Muscle of arm (tissue), 1 donor: ENCODE measurements at regions not wholly inside any gene's neighbourhood (a gene's known extent, or its start where the extent isn't known, plus 50 kb on each side); places are given as distances from the start of the nearest gene placed in this dataset.
A peak's percentile ranks its signal among the peaks of the same experiment; 100 is the strongest.
"Not testable (repeated sequence)": the region's sequence is repeated elsewhere in the genome, so short reads cannot be mapped to it uniquely, and the experiment has no call there.

Source experiments
- DNase-seq: peaks from one replicate; pipeline ENCODE4 v3.0.0-alpha.2; 2013

- no peak for DNase-seq
These were observed 261.9 kb downstream of the CBLL2 start for GRCh38 chrX:22534643-22535042.

GRCh38 chrX:22536746-22537304, 264.1 kb downstream of the CBLL2 start:
- no peak for DNase-seq

DNA sequence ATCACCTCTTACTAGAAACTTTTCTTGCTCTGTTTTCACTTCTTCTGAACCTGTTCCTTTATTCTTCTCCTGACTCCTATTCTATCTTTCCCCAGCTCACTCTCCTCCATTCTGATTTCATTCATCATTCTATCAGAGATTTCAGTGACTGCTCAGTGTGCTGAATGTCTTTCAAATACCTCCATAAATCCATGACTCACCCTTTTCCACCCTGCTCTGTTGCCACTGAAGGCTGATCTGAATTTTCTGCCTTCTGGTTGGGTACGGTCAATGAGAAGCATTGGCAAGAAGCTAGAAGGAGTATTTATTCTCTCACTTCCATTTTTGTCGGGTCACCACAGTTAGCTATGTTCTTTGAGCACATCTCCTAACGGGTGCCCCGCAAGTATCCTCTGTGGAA, 265.9 kb downstream of the CBLL2 start:
- no peak for DNase-seq

DNA sequence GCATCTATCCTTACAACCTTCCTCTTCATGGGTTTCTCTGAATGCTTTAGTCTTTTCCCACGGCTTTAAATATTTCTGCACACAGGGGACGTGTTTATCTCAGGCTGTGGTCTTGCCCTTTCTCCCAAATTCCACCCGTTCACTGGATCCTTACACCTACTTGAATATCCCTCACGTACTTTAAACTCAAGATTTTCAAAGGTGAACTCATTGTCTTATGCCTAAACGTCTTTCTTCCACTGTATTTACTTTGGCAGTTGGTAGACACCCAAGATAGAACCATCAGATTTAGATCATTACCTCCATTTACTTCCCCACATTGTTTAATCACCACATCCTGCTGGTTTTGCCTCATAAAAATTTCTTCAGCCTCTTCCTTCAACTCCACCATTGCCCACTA, 269.2 kb downstream of the CBLL2 start:
- DNase-seq, result no peak

DNA sequence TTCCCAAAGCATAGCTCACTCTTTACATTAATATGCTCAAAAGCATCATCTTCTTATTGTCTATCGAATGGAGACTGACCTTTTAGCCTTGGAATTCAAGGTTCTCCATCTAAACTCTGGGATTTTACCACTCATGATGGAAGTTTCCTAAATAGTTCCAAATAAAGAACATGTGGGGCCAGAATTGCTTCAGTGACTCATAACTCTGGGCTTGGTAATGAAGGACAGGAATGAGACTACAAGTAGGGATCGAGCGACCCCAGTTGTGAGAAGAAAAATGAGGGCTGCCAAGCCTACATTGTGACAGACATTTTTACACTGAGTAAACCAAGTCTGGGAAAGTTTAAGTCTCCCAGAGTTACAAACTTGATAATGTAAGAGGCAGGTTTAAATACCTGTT, 269.9 kb downstream of the CBLL2 start:
- DNase-seq, result no peak

DNA sequence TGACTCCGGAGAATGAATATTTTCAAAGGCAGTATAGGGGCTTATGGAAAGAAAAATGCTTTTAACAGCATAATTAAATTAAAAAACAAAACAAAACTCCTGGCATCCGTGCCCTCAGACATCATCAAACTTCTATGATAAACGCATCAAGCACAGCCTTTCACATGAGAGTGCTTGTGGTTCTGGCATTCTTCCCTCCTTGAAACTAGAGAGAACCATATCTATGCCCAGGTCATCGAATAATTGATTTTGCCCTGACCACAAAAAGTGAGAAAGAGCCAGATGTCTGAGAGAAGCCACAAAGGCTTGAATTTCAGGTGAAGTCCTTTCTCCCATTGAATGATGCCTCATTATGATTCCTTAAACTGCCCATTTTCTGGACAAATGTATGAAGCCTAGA, 286.8 kb downstream of the CBLL2 start:
- no peak for DNase-seq

DNA sequence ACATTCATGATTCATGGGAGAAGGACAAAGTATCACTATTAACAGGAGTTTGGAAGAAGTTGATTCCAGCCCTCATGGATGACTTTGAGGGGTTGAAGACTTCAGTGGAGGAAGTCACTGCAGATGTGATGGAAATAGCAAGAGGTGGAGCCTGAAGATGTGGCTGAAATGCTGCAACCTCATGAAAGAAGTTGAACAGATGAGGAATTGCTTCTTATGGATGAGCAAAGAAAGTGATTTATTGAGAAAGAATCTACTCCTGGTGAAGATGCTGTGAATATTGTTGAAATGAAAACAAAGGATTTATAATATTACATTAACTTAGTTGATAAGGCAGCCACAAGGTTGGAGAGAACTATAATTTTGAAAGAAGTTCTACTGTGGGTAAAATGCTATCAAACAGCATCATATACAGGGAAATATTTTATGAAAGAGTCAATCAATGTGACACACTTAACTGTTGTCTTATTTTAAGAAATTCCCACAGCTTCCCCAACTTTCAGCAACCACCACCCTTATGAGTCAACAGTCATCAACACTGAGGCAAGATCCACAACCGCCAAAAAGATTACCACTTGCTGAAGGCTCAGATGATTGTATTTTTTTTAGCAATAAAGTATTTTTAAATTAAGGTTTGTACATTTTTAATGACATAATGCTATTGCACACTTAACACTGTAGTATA, 302.6 kb downstream of the CBLL2 start:
- no peak for DNase-seq

DNA sequence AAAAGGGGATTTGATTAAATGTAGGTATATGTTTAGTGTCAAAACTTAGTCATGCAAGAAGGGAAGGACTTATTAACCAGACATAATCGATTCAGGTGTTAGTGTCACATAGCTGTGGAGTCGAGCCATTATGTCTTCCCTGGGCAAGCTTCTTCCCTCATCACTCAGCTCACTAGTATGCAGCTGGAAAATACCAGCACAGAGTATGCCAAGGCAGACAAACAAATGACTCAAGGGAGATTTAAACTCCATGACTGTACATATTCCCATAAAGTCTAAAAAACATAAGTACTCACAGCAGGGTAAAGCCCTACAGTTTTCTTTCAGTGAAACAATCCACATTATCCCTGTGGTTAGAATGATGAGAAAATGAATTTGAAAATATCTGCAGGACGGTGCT, 304.5 kb downstream of the CBLL2 start:
- peak; percentile 1 for DNase-seq

DNA sequence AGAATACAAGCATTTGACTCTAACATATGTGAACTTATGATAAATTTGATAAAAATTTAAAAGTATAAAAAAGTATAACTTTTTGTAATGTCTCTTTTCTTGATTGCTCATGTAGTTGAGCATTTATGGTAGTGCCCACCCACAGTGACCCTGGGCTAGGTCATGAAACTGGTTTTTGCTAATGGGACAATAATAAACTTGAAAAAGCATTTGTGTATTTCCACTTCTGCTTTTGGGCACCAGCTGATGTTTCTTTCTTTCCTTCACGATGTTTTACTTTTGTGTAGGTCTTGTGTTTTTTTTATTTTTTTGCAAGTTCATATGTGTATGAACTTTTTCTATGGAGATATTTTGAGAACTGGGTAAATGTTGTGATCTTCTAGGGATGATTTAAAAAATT, 313.1 kb downstream of the CBLL2 start:
- DNase-seq, result no peak

GRCh38 chrX:22589845-22590244, 317.1 kb downstream of the CBLL2 start:
- no peak for DNase-seq

GRCh38 chrX:22594766-22595165, 322.1 kb downstream of the CBLL2 start:
- no peak for DNase-seq

- no peak for DNase-seq
These were observed 330.3 kb downstream of the CBLL2 start for GRCh38 chrX:22603060-22603459.

GRCh38 chrX:22609452-22609851, 336.7 kb downstream of the CBLL2 start:
- DNase-seq, result not testable (repeated sequence)

GRCh38 chrX:22616867-22617266, 344.2 kb downstream of the CBLL2 start:
- DNase-seq, result no peak

DNA sequence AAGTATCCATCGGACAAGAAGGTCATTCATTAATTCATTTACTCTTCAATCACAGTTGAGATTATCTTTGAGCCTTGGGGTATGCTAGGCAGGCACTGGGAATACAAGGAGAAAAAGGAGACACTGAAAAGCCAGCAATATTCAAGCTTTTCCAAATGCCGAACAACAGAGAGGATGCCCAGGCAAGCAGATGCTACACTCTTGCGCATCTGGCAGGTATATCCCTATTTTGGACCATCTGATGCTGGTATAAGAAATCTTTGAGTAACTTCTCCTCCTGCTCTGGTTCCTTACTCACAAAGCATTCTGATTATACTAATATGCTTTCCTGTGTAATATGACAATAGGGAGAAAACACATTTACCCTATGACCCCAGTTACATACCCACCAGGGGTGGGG, 354.9 kb downstream of the CBLL2 start:
- DNase-seq, result no peak

DNA sequence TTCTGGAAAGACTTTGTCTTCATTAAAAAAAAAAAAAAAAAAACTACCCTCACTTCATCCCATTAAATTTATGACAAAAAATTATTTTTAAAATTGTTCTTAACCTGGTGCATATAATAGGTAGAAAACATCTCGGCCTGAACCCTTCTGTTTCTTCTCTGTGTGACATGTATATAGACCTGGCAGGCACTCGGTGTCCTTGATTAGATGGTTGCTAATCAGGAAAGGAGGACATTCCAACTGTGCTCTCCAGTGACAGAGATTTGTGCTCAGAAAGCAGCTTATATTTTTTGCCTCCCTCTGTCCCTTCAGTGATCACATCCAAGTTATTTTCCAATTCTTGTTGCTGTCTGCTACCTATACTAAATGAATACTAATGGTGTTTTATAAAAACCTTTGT, 355.6 kb downstream of the CBLL2 start:
- no peak for DNase-seq

- DNase-seq, result no peak
These were observed 356.5 kb downstream of the CBLL2 start for GRCh38 chrX:22629105-22629725.

DNA sequence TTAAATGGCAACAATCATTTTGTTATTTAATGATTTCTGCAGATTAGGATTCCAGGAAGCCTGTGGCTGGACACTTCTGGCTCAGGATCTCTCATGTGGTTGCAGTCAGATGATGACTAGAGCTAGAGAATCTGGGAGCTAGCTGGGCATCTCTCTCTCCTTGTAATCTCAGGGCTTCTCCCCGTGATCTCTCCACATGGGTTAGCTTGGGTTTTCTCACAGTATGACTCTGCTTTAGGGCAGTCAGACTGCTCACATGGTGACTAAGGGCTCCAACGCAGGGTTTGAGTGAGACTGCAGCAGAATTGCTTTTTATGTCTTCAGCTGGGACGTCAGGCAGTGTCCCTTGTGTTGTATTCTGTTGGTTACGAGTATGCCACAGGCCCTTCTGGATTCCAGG, 361.4 kb downstream of the CBLL2 start:
- DNase-seq, result no peak

DNA sequence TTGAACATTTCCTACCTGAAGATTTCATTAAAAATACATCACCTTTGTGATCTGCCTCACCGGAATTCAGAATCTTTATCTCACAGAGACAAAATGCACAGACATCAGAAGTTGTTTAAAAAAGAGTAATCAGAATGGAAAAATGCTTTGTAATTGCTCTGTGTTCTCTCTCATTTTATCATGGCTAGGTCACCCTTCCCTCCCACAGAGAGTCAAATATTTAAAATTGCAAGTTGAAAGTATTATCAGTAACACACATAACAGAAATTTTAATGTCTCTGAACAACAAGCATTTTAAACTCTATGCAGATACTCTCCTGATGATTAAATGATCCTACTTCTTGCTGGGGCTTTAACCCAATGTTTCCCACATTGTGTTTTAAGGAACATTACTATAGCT, 362.0 kb downstream of the CBLL2 start:
- no peak for DNase-seq

DNA sequence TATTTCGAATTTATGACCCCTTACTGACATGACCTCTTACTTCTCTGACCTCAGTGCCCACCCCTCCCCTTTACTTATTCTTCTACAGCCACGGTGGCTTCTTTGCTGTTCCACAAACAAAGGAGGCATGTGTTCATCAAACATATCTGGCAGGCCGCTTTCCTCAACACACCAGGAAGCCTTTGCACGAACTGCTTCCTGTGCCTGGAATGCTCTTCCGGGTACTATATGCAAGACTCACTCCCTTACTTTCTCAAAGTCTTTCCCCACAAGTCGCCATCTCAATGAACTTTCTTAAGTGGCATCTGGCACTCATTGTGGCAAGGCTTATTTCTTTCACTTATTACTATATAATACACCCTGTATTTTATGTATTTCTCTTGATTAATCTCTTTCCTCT, 351.5 kb upstream of the DDX53 start:
- DNase-seq, result no peak

DNA sequence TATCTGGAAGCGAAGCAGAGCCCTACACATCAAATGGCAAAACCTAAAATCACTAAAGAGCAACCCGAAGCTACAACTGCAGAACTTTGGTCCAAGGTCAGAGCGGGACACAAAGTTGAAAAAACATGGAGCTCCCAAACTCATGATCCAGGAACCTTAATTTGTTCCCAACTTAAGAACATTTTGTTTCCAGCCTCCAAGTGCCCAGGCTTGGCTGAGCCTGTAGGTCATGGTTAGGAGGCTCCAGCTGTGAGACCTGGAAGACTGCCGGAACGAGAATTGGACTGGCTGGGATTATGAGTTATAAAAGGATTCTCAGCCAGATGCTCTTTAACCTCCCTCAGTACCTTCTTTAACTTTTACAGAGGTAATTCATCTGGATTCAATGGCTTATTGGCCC, 349.1 kb upstream of the DDX53 start:
- no peak for DNase-seq

GRCh38 chrX:22652596-22652995, 347.2 kb upstream of the DDX53 start:
- DNase-seq, result no peak

DNA sequence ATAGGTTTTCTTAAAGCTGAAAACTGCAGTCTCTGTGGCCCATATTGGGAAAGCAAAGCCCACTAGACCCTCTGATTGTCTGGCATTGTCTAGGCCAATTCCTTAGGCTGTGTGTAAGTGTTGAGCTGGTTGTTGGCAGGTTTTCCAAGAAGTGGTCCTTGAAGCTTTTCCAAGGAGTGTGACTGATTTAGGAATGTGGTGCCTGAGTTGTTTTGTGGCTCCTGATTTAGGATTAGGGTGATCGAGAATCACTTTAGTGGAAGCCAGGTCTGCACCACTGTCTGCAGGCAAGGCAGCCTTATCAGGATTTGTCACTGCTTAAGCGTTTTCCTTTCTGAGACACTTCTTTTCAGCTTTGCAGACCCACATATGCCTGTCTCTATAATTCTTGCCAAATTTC, 339.0 kb upstream of the DDX53 start:
- no peak for DNase-seq

DNA sequence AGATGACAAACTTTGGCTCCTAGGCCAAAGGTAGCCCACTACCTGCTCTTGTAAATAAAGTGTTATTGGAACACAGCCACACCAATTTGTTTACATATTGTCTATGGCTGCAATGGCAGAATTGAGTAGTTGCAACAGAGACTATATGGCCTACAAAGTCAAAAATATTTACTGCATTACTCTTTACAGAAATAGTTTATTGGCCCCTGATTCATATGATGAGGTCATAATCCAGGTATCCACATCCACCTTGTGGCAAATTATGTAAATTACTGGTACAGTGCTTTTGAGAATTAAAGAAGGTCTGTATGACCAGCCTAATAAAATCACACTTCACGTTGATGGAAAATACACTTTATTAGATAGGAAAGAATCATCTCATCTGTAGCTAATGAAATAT, 337.0 kb upstream of the DDX53 start:
- DNase-seq, result no peak
